ENCODE measurements at regions not wholly inside any gene's neighbourhood (a gene's known extent, or its start where the extent isn't known, plus 50 kb on each side); places are given as distances from the start of the nearest gene placed in this dataset.
A peak's percentile ranks its signal among the peaks of the same experiment; 100 is the strongest.

DNA sequence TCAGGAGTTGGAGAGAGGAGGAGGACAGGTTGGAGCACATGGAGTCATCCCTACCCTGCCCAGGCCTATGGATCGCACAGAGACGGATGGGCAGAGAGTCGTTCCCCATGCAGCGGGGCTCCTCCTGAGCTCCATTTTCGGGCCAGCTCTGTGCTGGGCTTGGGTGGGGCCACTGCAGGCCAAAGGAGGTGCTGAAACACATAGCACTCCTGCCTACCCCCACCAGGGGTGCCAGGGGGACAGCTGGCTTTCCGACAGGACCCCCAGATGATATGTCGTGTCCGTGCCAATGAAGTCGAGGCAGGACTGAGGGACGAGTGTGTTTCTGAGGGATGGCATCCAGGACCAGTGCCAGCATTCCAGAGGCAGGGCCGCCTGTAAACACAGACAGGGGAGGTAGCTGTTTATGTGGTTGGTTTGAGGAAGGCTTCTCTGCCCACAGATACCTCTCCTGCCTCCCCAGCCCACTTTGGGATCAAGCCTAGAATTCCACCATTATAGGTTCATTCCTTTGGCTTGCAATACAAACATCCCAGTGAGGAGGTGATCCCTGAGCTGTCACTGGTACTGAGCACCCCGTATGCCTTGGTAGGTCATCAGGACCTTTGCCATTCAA, 116.6 kb downstream of the GLI2 start:
- no peak for DNase-seq (ENCODE audit: low spot score)

DNA sequence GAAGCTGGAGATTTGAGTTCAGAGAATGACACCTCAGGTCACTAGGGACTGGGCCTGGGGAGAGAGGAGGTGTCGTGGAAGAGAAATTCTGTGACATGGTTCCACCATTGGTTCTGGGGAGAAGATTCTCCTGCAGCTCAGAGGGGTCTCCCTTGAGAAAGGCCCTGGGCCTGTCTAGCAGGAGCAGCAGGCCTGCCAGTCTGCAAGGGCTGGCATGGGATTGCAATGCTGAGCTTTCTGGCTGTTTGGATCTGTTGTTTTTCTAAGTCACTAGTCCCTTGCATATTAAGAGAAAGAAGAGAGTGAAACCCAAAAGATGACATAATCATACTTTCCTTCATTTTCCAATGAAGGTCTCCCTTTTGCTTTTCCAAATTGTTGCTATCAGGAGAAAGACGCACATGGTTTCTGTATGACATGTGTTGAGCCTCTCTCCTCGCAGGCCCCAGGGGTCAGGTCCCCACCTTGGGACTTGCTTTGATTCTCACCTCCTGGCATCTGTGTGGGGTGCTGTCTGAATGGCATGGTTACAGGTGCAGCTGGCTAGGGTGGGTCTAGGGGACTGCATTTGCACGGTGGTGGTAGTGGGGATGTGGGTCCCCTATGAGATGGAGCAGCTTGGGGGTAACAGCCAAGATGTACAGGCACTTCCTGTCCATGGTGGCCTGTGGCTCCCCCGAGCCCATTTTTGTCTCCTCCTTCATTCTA, 117.8 kb downstream of the GLI2 start:
- no peak for DNase-seq (ENCODE audit: low spot score)

DNA sequence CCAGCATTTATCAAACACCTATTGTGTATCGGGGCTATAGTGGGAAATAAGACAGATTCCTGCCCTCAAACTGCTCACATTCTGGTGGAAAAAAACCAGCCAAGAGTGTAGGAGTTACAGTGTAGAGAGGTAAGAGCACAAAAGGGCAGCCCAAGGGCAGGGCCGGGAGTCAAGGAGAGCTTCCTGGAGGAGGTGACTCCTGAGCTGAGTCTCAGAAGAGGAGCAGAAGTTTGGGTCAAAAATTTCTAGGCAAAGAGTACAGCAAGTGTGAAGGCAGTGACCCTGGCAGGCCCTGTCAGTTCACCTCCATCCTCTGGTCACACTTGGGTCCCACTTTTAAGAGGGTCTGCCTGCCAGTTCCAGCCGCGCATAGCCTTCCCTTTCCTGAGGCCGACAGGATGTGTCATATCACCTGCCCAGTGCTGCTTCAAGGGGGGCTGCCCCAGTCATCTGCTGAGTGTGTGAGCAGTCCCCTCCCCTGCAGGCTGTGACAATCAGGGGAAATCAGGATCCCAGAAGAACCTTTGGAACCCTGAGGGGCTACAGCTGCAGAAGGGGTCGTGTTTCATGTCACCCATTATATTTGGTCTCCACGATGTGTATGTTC, 118.4 kb downstream of the GLI2 start:
- DNase-seq (ENCODE audit: low spot score): no peak

DNA sequence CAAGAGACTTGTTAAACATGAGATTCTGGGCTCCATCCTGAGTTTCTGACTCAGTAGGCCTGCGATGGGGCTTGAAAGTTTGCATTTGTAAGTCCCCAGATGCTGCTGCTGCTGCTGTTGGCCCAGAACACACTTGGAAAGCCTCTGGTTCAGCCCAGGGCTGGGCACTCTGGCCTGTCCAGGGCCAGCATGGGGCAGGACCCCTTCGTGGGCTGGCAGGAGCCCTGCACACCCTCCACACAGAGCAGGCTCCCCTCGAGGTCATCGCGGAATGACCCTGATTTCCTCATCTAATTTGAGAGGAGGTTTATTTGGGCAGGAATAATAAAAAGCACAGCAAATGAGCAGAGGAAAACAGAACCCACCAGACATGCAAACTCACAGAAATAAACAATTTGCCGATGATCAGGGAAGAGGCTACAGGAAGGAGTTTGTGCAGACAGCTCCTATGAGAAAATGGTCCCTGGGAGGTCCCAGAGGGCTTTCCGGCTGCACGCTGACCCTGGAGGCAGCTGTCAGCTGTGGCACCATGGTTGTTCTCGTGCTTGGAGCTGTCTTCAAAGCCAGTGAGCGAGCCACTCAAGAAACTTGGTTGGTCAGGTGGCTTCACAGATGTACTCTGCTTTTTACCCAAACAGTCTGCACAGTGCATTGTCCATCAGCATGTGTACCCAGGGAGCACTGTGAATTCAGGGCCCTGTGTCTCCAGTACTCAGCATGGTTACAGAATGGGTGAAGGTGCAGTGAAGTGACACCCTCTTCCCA, 119.3 kb downstream of the GLI2 start:
- DNase-seq (ENCODE audit: low spot score): no peak

DNA sequence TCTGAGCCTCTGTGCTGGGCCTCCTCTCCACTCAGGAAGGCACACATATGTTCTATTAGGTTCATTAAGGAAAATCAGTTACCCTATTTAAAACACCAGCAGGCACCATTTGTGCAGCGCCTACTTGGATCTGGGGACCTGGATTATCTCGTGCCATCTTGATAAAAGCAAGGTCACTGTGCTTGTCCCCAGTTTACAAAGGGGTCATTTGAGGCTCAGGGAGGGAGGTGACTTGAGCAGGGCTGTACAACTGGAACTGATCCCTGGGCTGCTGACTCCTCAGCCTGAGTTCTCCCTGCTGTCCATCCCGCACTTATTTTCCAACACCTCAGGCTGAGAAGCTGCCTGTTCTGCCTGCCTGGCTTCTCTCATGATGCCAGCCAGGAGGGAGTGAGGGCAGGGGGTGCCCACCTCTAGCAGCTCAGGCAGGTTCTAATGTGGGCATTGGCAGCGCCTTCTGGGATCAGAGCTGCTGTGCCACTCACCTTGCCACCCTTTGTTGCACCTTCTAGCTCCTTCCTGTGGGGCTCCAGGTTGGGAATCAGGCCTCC, 120.3 kb downstream of the GLI2 start:
- DNase-seq (ENCODE audit: low spot score): no peak

GRCh38 chr2:120856421-120856862, 120.8 kb downstream of the GLI2 start:
- DNase-seq (ENCODE audit: low spot score): no peak

- no peak for DNase-seq (ENCODE audit: low spot score)
These were observed 121.8 kb downstream of the GLI2 start for GRCh38 chr2:120857422-120857821.

GRCh38 chr2:120857931-120858330, 122.3 kb downstream of the GLI2 start:
- DNase-seq (ENCODE audit: low spot score): no peak

DNA sequence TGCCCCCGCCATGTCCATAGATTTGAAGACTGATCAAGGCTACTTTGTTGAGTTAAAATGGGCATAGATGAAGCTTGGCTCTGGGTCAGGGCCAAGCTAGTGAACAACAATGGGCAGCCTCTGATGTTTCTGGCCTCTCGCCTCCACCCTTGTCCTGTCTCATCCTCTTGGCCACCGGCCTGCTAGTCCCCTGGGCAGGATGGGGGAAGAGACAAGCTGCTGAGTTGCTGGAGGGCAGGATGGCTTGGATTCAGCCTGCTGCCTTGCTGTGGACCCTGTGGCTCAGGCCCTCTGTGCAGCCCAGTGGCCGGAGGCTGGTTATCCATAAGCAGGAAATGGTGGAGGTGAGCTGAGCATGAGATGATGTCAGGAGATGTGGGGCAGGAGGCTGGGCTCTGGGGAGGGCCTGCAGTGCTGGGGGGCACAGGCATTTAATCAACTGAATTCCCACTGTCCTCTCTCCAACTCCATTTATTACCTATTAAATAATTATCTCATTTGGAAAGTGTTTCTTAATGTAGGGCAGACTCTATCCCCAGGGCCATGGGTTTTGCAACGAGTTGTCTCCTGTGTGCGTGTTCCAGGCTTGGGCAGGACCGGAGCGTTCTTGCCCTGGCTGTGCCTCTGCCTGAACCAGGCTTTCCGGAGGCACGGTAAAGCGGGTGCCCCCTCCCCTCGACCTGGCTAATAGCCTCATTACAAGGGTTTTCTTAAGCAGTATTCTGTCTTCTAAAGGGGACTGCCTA, 122.9 kb downstream of the GLI2 start:
- DNase-seq (ENCODE audit: low spot score): no peak

GRCh38 chr2:120859128-120859527, 123.5 kb downstream of the GLI2 start:
- no peak for DNase-seq (ENCODE audit: low spot score)

DNA sequence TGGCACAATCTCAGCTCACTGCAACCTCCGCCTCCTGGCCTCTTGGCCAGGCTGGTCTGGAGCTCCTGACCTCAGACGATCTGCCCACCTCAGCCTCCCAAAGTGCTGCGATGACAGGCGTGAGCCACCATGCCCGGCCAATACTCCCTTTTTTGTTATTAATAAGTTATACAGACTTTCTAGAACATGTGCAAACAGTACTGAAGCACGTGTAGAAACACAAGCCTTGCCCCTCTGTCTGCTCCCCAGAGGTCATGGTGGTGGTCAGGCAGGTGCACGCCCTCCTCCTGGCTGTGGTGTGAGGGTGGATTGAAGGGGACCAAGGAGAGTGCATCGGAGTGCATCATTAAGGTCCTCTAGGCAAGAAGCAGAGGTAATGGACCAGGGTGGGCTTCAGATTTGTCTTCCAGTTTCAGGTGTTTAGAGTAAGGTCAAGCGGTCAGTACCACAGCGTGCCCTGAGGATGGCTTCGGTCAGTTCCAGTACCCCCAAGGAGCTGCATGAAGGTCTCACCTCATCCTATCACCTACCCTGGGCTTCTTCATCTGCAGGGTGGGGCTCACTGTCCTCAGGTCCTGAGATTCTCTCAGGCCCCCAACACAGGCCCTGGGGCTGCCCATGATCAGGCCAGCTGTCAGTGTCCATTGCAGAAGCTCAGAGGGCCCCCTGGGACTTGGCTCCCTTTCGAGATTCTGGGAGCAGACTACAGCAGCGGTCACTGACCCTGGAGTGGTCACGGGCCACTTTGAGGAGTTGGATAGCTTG, 124.3 kb downstream of the GLI2 start:
- DNase-seq (ENCODE audit: low spot score): no peak

DNA sequence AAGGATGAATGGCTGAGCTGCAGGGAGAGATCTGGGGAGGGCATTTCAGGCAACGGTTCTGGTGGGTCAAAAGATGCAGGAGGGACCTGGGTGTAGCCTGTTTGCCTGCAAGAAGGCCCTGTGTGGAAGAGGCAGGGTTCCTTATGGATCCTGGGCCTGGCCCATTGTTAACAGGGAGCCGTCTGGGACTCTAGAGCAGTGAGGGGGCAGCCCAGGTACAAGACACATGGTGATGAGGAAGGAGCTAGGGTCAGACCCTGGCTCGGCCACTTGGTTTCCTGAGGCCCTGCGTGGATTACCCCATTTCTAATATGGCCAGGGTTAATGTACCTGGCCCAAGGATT, 124.9 kb downstream of the GLI2 start:
- DNase-seq (ENCODE audit: low spot score): no peak

DNA sequence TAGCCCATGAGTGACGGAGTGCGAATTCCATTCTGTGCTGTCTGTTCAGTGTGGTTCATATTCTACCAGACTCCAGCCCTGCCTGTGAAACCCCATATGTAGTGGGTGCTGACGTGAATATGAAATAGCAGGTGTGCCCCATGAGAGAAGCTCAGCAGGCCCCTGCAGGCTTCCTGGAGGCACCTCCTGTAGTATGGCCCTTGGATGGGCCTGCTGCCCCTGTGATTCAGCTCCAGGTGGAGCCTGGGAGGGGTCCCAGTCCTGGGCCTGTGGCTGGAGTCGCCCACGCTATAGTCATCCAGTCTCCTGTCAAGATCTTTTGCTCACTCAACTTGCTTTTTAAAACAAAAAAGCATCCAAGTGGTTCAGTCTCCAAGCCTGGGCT, 125.5 kb downstream of the GLI2 start:
- DNase-seq (ENCODE audit: low spot score): no peak

GRCh38 chr2:120861576-120862191, 126.0 kb downstream of the GLI2 start:
- DNase-seq (ENCODE audit: low spot score): no peak

- DNase-seq (ENCODE audit: low spot score): no peak
These were observed 126.8 kb downstream of the GLI2 start for GRCh38 chr2:120862201-120863060.

DNA sequence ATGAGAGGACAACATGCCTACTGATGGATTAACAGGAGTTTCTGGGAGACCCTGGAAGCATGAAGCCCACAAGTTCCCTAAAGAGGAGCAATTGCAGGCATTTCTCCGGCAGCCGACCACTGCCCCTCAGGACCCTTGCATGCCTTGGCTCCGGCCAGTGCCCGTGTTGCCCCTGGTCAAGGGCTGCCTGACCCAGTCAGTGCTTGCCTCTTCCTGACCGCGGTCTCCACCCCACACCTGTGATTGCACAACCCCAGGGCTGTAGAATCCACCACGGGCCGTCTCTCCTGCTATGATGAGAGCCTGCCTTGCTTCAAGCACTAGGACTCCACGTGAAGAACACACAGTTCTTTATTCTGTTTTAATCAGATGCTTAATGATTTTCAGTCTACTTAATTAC, 127.5 kb downstream of the GLI2 start:
- DNase-seq (ENCODE audit: low spot score): no peak

DNA sequence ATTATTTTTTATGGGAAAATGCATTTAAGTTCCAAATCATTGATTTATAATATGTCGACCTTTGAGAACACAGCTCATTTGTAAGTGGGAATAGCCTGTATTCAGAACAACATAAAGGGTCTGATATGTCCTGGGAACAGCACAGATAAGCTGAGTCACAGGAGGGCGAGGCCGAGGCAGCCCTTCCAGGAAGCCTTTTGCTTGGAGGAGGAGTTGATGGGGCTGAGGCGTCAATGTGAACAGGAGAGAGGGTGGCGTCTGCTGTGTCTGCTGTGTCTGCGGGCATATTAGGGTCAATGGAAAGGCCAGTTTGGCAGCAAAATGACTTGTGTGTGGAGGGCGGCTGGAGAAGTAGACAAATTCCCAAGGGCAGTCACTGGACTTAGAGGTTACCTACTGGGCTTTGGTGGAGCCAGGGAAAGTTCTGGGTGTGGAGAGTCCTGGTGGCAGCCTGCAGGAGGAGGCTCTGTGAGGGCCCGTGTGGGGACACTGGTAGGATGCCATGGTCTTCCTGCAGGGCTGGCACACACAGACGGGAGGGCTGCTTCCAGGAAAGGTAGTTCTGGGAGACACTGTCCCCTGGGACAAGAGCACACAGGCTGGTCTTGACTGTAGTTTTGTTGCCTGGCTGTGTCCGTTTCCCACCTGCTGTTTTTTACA, 128.1 kb downstream of the GLI2 start:
- peak; percentile 79 for DNase-seq (ENCODE audit: low spot score)

- DNase-seq (ENCODE audit: low spot score): no peak
These were observed 129.3 kb downstream of the GLI2 start for GRCh38 chr2:120864981-120865380.

DNA sequence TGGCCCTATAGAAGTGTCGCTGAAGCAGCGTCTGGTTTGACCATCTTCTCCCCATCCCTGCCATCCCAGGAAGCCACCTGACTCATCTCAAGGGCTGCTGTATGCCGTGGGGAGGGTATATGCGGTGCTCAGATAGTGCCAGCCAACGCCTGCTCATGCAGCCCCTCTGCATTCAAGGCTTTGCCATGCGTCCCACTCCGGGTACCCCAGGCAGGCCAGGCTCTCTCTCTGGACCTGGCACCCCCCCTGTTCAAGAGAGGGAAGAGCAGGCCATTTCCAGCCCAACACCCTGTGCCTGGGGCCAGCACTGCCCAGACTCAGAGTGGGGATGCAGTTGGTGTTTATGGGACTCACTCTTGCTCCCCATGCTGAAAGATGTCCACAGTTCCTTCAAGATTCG, 130.0 kb downstream of the GLI2 start:
- no peak for DNase-seq (ENCODE audit: low spot score)

Data from A172 (cell line).